ENCODE measurements at regions not wholly inside any gene's neighbourhood (a gene's known extent, or its start where the extent isn't known, plus 50 kb on each side); places are given as distances from the start of the nearest gene placed in this dataset.

- TF ChIP-seq CTCF (IDR thresholded peaks at IDR 0.05) (no peak), POLR2A (IDR thresholded peaks at IDR 0.05) (no peak)
Measured at GRCh38 chr18:40985436-40985835, 969.6 kb upstream of the PIK3C3 start.
